HCT116 (cell line): ENCODE measurements at regions not wholly inside any gene's neighbourhood (a gene's known extent, or its start where the extent isn't known, plus 50 kb on each side); places are given as distances from the start of the nearest gene placed in this dataset.

Experiments
- ATAC-seq: fragments of 200-7000 bp; cut with Tn5 transposase; 2 replicates; pipeline ENCODE4 v1.9.1; 2020; ENCODE audit warnings: mild to moderate bottlenecking, moderate library complexity
- BruUV-seq: library from RNA; stranded (reverse); fragments of 400-500 nt; replicated peaks from 2 replicates; lab custom pipeline; 2021; lab: Mats Ljungman, UMichigan
- CTCF ChIA-PET: fragments of 300-600 bp; sonication (Branson Sonifier 250); formaldehyde crosslinking; loops from one replicate; lab custom pipeline; 2021; ENCODE audit warnings: antibody characterized with exemption; lab: Charles Lee
- POLR2A ChIA-PET: fragments of 300-600, 350-600 bp; sonication (Branson Sonifier 250); formaldehyde crosslinking; loops from one replicate; lab custom pipeline; 2021; ENCODE audit warnings: antibody characterized with exemption; lab: Charles Lee
- RAD21 ChIA-PET, 2 experiments: fragments of 300-600 bp; sonication (Branson Sonifier 250); formaldehyde crosslinking; loops; one replicate each; lab custom pipeline; 2023; ENCODE audit warnings: low total read pairs in 2 of 2; ENCODE audit not compliant: uncharacterized antibody in 2 of 2, unreplicated experiment in 2 of 2, low non-redundant PET in 1 of 2; lab: Charles Lee
- DNase-seq: peaks from one replicate; pipeline ENCODE4 v3.0.0-alpha.2; 2010; ENCODE audit warnings: low read depth, low spot score
- H2AFZ ChIP-seq: fragments of 200-600 bp; shearing (Covaris generic), sonication (generic); 2 replicates; pipeline ENCODE4 v1.6.1; 2017; ENCODE audit warnings: low read depth, mixed run types, mixed read lengths, antibody characterized with exemption, low read length; ENCODE audit not compliant: poor library complexity, severe bottlenecking
- H3K27ac ChIP-seq: 2 replicates; pipeline ENCODE4 v1.5.1; 2012; ENCODE audit warnings: low read depth, low read length
- H3K27me3 ChIP-seq: fragments of 200-600 bp; sonication (generic); 2 replicates; pipeline ENCODE4 v1.6.1; 2016; ENCODE audit warnings: mixed run types, low read length, mixed read lengths; ENCODE audit not compliant: insufficient read depth
- H3K36me3 ChIP-seq, 2 experiments: fragments of 200-500 bp in 1 of 2; fragments of 200-600 bp in 1 of 2; sonication (Bioruptor generic) in 1 of 2; sonication (generic) in 1 of 2; 2 replicates each; pipeline versions ENCODE4 v1.5.1 to v1.6.1; 2014 to 2016; ENCODE audit warnings: low read length in 2 of 2, inconsistent platforms in 1 of 2, mixed read lengths in 1 of 2, mixed run types in 1 of 2; ENCODE audit not compliant: insufficient read depth in 2 of 2, control insufficient read depth in 1 of 2
- H3K4me1 ChIP-seq, 2 experiments: fragments of 200-600 bp in 1 of 2; sonication (generic) in 1 of 2; 2 replicates each; pipeline versions ENCODE4 v1.5.1 to v1.6.1; 2012 to 2017; ENCODE audit warnings: low read length in 2 of 2, inconsistent platforms in 1 of 2, mild to moderate bottlenecking in 1 of 2, mixed read lengths in 1 of 2, mixed run types in 1 of 2, moderate library complexity in 1 of 2; ENCODE audit not compliant: insufficient read depth in 2 of 2, control insufficient read depth in 1 of 2
- H3K4me2 ChIP-seq: fragments of 200-600 bp; sonication (generic); 2 replicates; pipeline ENCODE4 v1.6.1; 2017; ENCODE audit warnings: mixed run types, low read length, mixed read lengths
- H3K4me3 ChIP-seq, 2 experiments: fragments of 200-600 bp in 1 of 2; sonication (generic) in 1 of 2; replicated peaks in 1 of 2; 2 replicates each; pipeline ENCODE4 v1.5.1; 2011 to 2016; ENCODE audit warnings: low read length in 2 of 2, control low read depth in 1 of 2, low read depth in 1 of 2, mild to moderate bottlenecking in 1 of 2, mixed read lengths in 1 of 2, mixed run types in 1 of 2
- H3K79me2 ChIP-seq: fragments of 200-600 bp; sonication (generic); 2 replicates; pipeline ENCODE4 v1.6.1; 2017; ENCODE audit warnings: mild to moderate bottlenecking, mixed run types, low read length, moderate library complexity, mixed read lengths; ENCODE audit not compliant: insufficient read depth
- H3K9ac ChIP-seq: fragments of 200-600 bp; sonication (generic); 2 replicates; pipeline ENCODE4 v1.6.1; 2016; ENCODE audit warnings: low read length, mixed read lengths
- H3K9me2 ChIP-seq: fragments of 200-600 bp; sonication (generic), shearing (Covaris generic); 2 replicates; pipeline ENCODE4 v1.6.1; 2017; ENCODE audit warnings: mixed run types, mild to moderate bottlenecking, moderate library complexity; ENCODE audit not compliant: insufficient read depth
- H3K9me3 ChIP-seq, 2 experiments: fragments of 200-500 bp in 1 of 2; fragments of 200-600 bp in 1 of 2; sonication (Bioruptor generic) in 1 of 2; sonication (generic) in 1 of 2; 2 replicates each; pipeline ENCODE4 v1.6.1; 2014 to 2017; ENCODE audit warnings: low read length in 2 of 2, mixed read lengths in 2 of 2, inconsistent platforms in 1 of 2, low read depth in 1 of 2, mild to moderate bottlenecking in 1 of 2, mixed run types in 1 of 2, moderate library complexity in 1 of 2; ENCODE audit not compliant: control insufficient read depth in 1 of 2, insufficient read depth in 1 of 2
- H4K20me1 ChIP-seq: fragments of 200-600 bp; sonication (generic), shearing (Covaris generic); 2 replicates; pipeline ENCODE4 v1.6.1; 2017; ENCODE audit warnings: mixed run types, mild to moderate bottlenecking, moderate library complexity; ENCODE audit not compliant: insufficient read depth
- CBX3 ChIP-seq: IDR thresholded peaks from 2 replicates; pipeline ENCODE4 v1.6.1; 2012; ENCODE audit warnings: low read depth
- CEBPB ChIP-seq: IDR thresholded peaks from 2 replicates; pipeline ENCODE4 v1.6.1; 2012; ENCODE audit warnings: low read depth
- CTCF ChIP-seq, 3 experiments: fragments of 200-600 bp in 1 of 3; sonication (generic) in 1 of 3; IDR thresholded peaks in 2 of 3; conservative IDR thresholded peaks in 1 of 3; 2 replicates each; pipeline ENCODE4 v1.5.1; 2012 to 2017; ENCODE audit warnings: low read depth in 2 of 3, low read length in 2 of 3, antibody characterized with exemption in 1 of 3, borderline replicate concordance in 1 of 3, control low read depth in 1 of 3, mild to moderate bottlenecking in 1 of 3, mixed read lengths in 1 of 3, mixed run types in 1 of 3, moderate library complexity in 1 of 3; ENCODE audit not compliant: insufficient read depth in 1 of 3
- EGR1 ChIP-seq: IDR thresholded peaks from 2 replicates; pipeline ENCODE4 v1.6.1; 2012; ENCODE audit warnings: low read depth
- EZH2phosphoT487 ChIP-seq: fragments of 200-600 bp; IDR thresholded peaks from 2 replicates; pipeline ENCODE4 v1.6.1; 2018; ENCODE audit warnings: antibody characterized with exemption, borderline replicate concordance
- FOSL1 ChIP-seq: IDR thresholded peaks from 2 replicates; pipeline ENCODE4 v1.6.1; 2012; ENCODE audit warnings: low read depth
- POLR2A ChIP-seq: IDR thresholded peaks from 2 replicates; pipeline ENCODE4 v1.7.0; 2011; ENCODE audit warnings: borderline replicate concordance; ENCODE audit not compliant: insufficient read depth, insufficient read length; ENCODE audit errors: extremely low read depth
- SRF ChIP-seq: IDR thresholded peaks from 2 replicates; pipeline ENCODE4 v1.6.1; 2012; ENCODE audit warnings: low read depth
- YY1 ChIP-seq: IDR thresholded peaks from 2 replicates; pipeline ENCODE4 v1.6.1; 2011; ENCODE audit warnings: low read length, low read depth, moderate library complexity, mild to moderate bottlenecking; ENCODE audit not compliant: insufficient replicate concordance; ENCODE audit errors: extremely low read depth
- ZNF274 ChIP-seq: fragments of 200-500 bp; sonication (Bioruptor generic); IDR thresholded peaks from 2 replicates; pipeline ENCODE4 v1.6.1; 2014; ENCODE audit warnings: mild to moderate bottlenecking, low read depth, low read length, inconsistent platforms
- intact Hi-C: fragments of 100-400 bp; cut with micrococcal nuclease; formaldehyde crosslinking; loops from 2 replicates; pipeline ENCODE4 v1.10.0; 2022

- no TSS peak for BruUV-seq
- H4K20me1 ChIP-seq, result no peaks in the 10 kb centered on the region
- no peaks in the 10 kb centered on the region for H3K4me1 ChIP-seq
- no peaks in the 10 kb centered on the region for H3K79me2 ChIP-seq
- no peak overlapping the region for H3K27ac ChIP-seq
- no peak for ATAC-seq
- POLR2A ChIA-PET, result no interaction called here
- H3K4me2 ChIP-seq, result no peak overlapping the region
- no peak for TF ChIP-seq CTCF (IDR thresholded peaks at IDR 0.05 in 2 of 3, conservative IDR thresholded peaks at IDR 0.05 in 1 of 3; ENCODE audit: borderline replicate concordance in 1 of 3, insufficient read depth in 1 of 3, low read depth in 2 of 3, low read length in 2 of 3)
- TF ChIP-seq ZNF274, result no peak
- TF ChIP-seq FOSL1, result no peak
- TF ChIP-seq SRF, result no peak
- no peak for TF ChIP-seq YY1
- TF ChIP-seq CBX3, result no peak
- TF ChIP-seq EZH2phosphoT487, result no peak
- no peak for TF ChIP-seq EGR1
- TF ChIP-seq CEBPB, result no peak
- no peak for TF ChIP-seq POLR2A
- no peaks in the 10 kb centered on the region for H3K36me3 ChIP-seq
- no peak for DNase-seq
- no peaks in the 10 kb centered on the region for H3K9me2 ChIP-seq
- CTCF ChIA-PET, result no interaction called here
- no peaks in the 10 kb centered on the region for H3K9me3 ChIP-seq
- H3K4me3 ChIP-seq, result no peak overlapping the region
- no peak overlapping the region for H2AFZ ChIP-seq
- intact Hi-C loops, result loop anchor here (10.0 kb wide), 1 partner anchor 609 kb away; no protein-coding TSS in a partner anchor
- RAD21 ChIA-PET, result no interaction called here
- H3K9ac ChIP-seq, result no peak overlapping the region
- no peaks in the 10 kb centered on the region for H3K27me3 ChIP-seq
Observed at GRCh38 chr2:238963161-238963970, 115.5 kb downstream of the TWIST2 start.
